Renal cortex interstitium (tissue), 11 donors: ENCODE measurements at regions not wholly inside any gene's neighbourhood (a gene's known extent, or its start where the extent isn't known, plus 50 kb on each side); places are given as distances from the start of the nearest gene placed in this dataset.
"Not testable (repeated sequence)": the region's sequence is repeated elsewhere in the genome, so short reads cannot be mapped to it uniquely, and the experiment has no call there.

Experiments used
- DNase-seq, 11 donors: peaks; one replicate each; pipeline ENCODE4 v3.0.0-alpha.2; 2013; ENCODE audit warnings: low read depth in 9 of 11, low spot score in 4 of 11; ENCODE audit errors: extremely low read depth in 1 of 11

DNA sequence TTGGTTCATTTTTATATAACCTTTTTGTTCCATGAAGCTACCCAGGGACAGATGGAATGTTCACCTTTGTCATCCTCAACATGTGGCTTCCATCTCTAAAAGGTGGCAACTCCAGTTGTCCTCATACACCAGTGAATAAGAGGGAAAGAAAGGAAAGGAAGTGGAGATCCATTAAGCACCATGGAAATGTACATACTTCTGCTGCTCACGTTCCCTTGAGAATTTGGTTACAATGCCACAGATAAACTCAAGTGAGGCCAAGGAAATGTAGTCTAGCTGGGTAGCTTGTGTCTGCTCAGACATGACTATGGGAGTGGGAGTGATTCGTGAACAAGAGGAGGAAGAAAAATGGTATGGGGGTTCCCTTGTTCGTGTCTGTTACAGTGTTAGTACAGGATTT, 237.1 kb upstream of the FAM3C start:
- DNase-seq = no peak

DNA sequence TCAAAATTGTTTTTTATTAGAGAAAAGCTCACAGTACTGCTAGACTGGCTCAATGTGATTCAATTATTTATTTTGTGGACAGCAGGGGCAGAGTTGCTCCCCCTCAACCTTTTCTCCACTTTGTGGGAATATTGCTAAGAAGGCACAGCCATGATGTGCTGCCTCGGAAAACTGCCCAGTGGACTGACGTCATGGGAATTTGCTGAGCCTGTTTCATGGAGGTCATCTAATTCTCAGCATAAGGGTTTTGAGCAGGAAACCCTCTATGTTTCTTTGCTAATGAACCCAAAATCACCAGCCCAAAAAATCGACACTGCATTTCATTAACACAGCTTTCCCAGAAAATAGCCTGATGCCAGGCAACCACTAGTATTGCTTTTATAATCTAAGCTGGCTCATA, 228.8 kb upstream of the FAM3C start:
- no peak for DNase-seq

DNA sequence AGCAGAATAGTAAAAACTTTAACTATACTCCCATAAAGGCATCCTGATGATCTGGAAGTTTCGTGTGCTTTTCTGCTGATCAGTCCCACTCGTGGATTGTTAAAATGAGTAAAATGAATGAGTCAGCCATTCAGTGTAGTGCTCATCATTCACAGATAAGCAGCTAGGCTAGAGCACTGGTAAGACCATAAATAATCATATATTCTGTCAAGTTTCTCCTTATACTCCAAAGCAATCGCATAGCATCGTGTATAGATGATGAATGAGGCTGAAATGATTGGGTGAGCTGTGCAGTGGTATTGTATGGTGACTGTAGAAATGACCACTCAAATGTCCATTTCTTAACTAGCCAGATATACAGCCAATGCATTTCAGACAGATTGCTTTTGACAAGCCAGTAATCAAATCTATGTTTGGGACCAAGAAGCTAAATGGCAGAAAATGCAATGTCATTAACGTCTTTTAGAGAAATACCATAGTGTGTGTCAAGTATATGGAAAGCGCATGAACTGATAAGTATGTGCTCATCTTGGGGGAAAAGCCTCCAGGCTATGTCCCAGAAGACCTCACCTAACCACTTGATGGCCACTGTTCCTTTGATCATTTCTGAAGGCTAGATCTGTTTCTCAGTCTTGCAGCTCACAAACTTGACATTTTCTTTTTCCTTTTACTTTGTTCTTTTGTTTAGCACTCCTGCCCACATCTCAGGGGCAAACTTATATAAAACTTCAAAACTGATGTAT, 227.2 kb upstream of the FAM3C start:
- no peak for DNase-seq

DNA sequence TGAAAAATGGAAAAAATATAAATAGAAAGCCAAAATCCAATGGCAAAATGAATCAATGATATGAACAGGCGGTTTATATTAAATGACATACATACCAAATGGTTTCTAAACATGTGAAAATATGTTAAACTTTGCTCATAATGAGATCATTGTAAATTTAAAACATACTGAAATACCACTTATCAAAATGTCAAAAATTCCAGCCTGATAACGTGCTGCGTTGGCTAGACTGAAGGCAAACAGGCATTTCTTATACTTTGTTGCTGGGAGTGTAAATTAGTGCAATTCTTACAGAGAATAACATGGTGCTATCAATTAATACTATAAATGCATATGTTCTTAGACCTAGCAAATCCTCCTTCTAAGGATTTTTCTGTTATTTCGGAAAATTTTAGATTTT, 225.8 kb upstream of the FAM3C start:
- DNase-seq = no peak

DNA sequence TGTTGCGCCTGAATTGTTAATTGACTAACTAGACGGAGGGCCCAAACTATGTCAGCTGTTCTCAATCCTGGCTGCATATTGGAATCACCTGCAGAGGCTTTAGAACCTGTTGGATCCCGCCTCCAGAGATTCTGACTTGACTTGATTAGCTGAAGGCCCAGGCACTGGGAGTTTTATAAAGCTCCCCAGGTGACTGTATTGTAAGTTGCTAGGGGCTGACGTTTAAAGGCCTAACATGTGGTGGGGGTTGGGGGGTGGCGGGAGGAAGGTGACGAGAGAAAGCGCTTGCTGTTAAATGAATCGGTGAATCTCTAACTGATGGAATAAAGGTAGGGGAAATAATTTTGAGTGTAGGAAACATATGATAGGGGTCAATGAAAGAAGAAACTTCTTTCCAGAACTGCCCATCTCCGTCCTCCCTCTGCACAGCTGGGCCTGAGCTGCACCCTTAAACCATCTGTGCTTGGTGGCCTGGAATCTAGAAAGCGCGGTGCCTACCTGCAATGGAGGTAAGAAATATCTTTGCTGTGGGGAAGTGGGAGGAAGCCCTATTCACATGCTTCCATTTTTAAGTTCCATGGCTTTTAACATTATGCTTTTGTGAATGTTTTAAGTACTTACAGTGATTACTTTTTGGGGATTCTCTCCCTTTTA, 225.0 kb upstream of the FAM3C start:
- no peak for DNase-seq

DNA sequence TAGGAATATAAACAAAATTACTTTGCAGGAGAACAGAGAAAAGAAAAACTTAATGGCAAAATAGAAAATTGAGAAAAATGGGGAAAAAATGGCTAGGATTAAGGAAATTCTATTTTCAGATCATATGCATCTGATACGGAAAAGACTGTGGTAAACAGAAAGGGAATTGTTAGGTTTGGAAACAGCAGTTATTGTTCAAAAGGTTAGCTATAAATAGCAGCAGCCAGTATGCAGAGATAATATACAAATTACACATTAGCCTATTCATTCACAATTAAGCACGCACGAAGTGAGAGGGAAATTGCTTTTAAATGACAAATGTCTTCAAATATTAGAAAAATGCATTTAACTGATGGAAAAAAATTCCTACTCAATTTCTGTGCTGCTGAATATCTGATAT, 224.1 kb upstream of the FAM3C start:
- DNase-seq = no peak

DNA sequence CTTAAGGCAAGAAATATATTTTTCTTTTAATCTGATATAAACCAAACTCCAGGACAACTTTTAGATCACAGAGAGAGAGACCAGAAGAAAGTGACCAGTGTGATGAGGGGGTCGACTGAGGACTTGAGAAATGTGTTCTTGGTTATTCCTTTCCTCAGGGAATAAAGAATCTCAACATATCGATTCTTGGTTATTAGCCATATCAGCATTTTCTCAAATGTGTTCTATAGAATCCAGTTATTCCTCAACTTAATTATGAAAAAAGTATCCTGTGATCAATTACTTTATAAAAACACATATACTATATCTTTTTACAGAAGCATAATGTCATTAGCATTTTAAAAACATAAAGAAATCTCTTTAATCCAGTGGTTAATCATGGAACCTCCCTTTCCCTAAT, 222.1 kb upstream of the FAM3C start:
- no peak for DNase-seq

DNA sequence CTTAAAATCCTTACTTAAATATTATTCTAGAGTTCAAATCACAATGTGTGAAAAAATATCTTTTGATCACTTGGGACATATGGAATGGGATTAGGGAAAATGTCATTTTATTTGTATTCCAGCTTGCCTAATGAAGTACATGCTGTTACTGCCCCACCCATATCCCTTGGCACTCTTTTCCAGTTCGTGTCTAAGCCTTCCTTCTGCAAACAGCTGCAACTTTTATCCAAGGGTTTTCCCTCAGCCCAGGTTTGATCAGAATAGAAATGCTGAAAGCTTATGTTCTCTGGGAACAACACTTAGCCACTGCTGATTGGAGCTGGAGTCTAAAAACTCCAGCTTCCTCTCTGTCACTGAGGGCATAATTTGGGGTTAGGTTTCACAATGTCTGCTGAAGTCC, 214.1 kb upstream of the FAM3C start:
- DNase-seq = no peak

DNA sequence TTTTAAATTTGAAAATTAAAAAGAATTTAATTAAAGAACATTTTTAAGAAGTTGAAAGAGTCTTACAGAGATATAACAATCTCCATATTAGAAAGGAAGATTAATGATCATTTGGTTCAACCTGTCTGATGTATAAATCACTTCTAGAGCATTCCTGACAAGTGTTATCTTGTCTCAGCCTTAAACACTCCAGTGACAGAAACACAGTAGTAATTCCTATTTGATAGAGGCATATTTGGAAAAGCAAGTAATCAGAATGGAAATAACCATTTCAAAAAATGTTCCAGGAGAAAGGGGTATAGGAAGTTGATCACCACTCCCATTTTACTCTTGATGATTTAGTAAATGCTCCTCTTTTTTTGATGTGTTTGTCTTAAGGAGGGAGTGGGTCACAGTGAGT, 213.1 kb upstream of the FAM3C start:
- no peak for DNase-seq

DNA sequence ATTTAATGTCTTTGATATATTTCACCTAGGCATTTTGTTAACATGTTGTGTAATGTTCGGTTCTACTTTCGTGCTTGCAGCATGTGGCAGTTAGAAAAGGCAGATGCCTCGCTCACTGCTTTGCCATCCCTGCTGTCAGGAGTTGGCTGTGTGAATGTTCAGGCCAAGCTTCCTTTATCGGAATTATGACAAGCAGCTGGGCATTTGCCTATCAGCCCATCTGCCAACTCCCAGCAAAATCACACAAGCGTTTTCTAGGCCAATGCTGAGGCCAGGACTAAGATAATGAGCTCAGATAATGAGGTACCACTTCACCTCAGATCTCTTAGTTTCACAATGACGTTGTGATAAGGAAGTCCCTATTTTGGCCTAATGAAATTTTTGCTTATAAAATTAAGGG, 212.7 kb upstream of the FAM3C start:
- no peak for DNase-seq

DNA sequence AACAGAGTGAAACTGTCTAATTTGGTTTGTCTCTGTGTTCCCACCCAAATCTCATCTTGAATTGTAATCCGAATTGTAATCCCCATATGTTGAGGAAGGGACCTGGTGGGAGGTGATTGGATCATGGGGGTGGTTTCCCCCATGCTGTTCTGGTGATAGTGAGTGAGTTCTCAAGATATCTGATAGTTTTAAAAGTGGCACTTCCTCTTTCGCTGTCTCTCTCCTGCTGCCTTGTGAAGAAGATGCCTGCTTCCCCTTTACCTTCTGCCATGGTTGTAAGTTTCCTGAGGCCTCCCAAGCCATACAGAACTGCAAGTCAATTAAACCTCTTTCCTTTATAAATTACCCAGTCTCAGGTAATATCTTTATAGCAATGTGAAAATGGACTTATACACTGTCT, 212.1 kb upstream of the FAM3C start:
- not testable (repeated sequence) for DNase-seq

DNA sequence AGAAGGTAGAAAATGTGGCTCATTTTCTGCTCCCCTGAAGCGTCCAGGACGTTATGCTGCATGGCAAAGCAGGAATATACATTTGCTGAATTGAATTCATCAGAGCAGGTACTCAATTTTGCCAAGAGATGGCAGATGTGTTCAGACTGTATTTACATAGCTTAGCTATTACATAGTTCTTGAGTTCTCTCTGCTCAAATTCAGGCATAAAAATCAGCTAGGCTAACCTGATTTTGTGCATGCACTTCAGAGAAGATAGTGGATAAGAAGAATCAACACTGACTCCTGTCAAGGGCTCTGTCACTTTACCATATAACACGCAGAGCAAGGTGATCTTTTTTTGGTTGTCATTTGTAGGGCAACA, 209.2 kb upstream of the FAM3C start:
- peak in 1 of 11 donors; percentile 4 for DNase-seq

DNA sequence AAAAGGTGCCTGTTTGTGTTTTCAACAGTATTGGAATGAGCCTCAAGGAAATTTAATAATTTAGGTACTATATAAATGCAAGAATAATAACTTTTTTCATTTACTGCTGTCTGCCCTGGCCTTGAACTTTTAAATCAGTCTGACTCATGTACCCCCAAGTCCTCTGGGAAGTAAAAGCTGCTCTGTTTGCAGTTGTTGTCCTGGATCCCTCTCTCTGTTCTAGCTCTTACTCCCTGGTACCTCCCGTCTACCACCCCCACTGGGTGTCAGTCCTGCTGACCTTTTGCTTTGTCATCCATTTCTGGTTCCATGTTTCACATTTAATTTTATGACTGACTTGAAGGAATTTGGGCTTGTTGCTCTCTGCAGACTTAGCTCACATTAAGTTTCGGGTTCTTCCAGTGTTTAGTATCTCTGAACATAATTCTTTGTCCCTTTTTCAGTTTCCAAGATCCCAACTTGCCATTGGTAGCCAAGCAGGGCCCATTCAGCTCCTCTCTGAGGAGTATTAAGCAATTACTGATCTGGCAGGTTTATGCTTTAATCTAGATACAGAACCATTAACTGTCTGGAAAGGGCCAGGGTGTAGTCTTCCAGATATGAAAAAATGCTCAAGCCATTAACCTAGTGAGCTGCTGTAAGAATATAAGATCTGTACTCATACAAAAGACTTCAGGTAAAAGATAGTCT, 208.7 kb upstream of the FAM3C start:
- DNase-seq = no peak

DNA sequence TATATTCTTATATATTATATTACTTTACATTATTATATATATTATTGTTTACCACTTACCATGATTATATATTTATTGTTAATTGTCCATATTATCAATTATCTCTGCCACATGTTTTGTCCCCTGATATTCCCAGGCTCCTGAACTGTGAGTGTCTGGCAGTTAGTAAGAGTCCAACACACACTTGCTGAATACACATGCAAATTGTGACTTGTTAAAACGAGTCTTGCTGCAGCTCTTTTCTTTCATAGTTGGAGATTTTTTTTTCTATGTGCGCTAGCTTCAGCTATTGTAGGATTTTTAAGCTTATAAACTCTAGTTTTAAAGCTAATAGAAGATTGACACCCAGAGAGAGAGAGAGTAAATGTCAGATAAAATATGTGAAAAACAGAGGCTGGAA, 207.8 kb upstream of the FAM3C start:
- DNase-seq = no peak

DNA sequence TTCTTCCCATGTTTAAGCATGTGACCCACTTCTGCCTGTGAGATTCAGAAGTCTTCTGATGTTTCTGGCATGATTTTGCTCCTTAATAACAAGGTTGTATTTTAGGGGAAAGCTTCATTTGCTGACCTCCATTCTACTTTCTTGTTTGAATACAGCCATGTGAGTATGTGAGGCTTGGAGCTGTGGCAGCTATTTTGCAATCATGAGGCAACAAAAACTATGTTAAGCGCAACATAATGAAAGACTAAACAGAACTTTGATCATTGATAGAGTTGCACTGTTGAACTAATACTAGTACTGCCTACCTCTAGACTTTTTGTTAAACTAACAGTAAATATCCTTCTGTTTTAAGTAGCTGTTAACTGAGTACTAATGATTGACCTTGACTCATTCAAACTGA, 203.8 kb upstream of the FAM3C start:
- DNase-seq = no peak

DNA sequence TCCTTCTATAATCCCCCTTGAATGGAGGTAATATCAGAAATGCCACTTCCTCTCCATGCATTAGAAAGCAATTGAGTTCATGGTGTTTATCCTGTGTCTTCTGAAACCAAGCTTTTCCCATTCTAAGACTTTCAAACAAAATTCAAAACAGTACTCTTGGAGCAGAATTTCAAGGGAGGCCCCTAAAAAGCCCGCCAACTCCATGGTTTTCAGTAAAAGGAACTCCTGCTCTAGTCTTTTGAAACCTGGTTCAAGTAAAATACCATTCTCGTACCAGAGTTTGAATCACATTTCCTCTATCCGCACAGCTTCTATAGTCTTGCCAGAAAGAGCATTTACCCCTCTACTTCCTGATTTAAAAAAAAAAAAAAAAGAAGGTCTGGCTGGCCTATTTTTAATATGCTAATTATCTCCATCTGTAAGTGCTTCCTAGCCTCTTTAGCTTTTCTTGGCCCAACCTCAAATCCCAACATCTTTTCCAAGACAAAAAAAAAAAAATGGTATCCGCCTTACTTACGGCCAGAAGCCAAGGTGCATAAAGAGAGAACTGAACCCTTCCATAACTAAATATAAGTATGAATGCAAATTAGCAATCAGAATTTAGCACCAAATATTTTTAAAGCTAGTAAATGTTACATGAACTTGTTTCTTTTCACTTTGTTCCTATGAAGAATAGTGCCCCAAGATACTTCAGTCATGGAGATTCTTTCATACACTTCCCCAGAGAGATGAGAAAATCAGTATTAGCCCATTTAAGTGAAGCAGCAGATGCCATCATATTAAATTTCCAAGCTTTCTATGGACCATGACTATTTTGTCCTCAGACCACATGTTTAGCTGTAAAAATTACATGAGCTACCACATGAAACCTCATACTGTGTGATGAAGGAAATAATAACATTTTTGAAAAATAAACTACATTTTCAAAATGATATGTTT, 199.9 kb upstream of the FAM3C start:
- no peak for DNase-seq

DNA sequence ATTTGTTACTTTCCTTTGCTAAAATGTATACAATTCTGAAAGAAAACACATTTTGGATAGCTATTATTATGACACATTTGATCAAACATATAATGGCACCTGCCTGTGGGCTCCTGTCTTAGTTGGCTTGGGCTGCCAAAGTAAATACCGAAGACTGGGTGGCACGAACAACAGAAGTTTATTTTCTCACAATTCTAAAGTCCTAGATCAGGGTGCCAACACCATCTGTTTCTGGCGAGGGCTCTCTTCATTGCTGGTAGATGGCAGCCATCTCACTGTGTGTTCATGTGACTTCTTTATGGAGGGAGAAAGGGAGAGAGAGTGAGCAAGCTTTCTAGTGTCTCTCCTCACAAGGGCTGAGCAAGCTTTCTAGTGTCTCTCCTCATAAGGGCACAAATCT, 195.8 kb upstream of the FAM3C start:
- DNase-seq = no peak

DNA sequence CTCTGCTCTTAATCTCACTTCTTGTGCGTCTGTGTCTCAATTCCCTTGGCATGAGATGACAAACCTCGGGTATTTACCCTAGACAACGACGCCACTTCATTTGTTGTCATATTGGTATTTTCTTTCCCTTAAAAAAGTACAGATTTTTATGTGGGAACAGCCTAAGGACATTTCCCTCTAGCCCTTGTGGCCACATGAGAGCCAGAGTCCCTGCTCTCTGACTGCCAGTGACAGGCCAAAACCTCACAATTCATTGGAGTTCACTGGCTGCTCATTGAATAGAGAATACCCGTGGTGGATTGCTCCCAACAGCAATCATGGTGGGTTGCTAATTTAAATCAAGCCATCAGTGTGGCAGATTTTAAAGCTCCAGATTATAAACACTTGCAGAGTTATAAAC, 191.3 kb upstream of the FAM3C start:
- DNase-seq = no peak

DNA sequence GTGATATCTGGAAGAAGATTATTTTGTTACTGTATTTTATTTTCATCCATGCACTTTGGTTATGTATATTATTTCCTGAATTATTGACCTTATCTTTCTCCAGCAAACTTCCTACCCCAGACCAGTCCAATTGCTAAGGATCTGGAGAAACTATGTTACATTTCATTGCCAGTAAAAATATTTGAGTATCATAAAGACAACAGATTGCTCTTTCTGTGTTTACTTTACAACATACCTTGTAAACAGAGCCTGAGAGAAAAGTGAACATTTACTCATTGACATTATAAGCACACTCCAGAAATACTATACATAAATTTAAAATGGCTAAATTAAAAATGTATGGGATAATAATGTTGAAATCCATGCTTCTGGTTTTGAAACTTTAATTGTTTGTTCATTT, 186.2 kb upstream of the FAM3C start:
- no peak for DNase-seq

DNA sequence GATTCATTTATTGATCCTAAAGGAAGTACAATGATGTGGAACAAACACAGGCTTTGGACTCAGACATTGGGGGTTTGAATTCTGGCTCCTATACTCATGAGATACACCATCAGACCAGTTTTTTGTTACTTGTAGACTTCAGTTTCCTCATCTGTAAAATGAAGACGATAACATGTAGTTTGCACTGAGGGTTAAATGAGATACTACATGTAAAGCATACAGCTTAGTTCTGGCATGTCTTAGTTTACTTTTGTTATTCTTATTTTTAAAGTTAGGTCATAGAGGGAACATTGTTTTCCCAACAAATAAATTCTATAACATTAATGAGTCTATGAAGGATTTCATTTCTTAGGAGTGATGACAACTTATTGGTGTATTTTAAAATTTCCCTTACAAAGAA, 183.5 kb upstream of the FAM3C start:
- DNase-seq = no peak
